Prostate gland (tissue), 2 donors: ENCODE measurements at regions not wholly inside any gene's neighbourhood (a gene's known extent, or its start where the extent isn't known, plus 50 kb on each side); places are given as distances from the start of the nearest gene placed in this dataset.

Experiments used
- DNase-seq: peaks from one replicate; pipeline ENCODE4 v3.0.0-alpha.2; 2019; ENCODE audit warnings: low spot score
- H3K27ac ChIP-seq, 2 donors: fragments of 200-600 bp; sonication (generic); 2 replicates each; pipeline ENCODE4 v1.5.1; 2017 to 2019
- H3K27me3 ChIP-seq: fragments of 200-600 bp; sonication (generic); replicated peaks from 2 replicates; pipeline ENCODE4 v1.5.1; 2019; ENCODE audit not compliant: insufficient read depth
- H3K36me3 ChIP-seq, 2 donors: fragments of 200-600 bp; sonication (generic); 1 replicate in 1 of 2; 2 replicates in 1 of 2; pipeline versions ENCODE4 v1.5.1 to v1.8.1; 2017 to 2019
- H3K4me1 ChIP-seq: fragments of 200-600 bp; sonication (generic); replicated peaks from 2 replicates; pipeline ENCODE4 v1.5.1; 2019
- H3K4me3 ChIP-seq, 2 donors: fragments of 200-600 bp; sonication (generic); 2 replicates each; pipeline ENCODE4 v1.5.1; 2017 to 2019
- H3K9me3 ChIP-seq: fragments of 200-600 bp; sonication (generic); 2 replicates; pipeline ENCODE4 v1.5.1; 2017
- POLR2A ChIP-seq: fragments of 450-650 bp; IDR thresholded peaks from one replicate; pipeline ENCODE4 v1.6.1; 2016; ENCODE audit warnings: antibody characterized with exemption, mild to moderate bottlenecking
- POLR2AphosphoS5 ChIP-seq: sonication (generic); formaldehyde crosslinking; IDR thresholded peaks from one replicate; pipeline ENCODE4 v1.6.1; 2017; ENCODE audit warnings: antibody characterized with exemption
- WGBS: methylation state at CpG from one replicate; pipeline ENCODE4 v1.1.5; 2018; 5-methylcytosine and 5-hydroxymethylcytosine counted together
- intact Hi-C: fragments of 100-400 bp; cut with DNase I; formaldehyde crosslinking; loops from one replicate; pipeline ENCODE4 v1.14.2; 2022
- TF ChIP-seq, protein P1 (sequence below), 4 experiments: fragments of 200-600 bp in 2 of 4; fragments of 450-650 bp in 2 of 4; sonication (generic) in 2 of 4; IDR thresholded peaks; 1 replicate in 3 of 4; 2 replicates in 1 of 4; pipeline ENCODE4 v1.5.1; 2016 to 2019; ENCODE audit warnings: antibody characterized with exemption in 4 of 4, mild to moderate bottlenecking in 2 of 4, moderate library complexity in 2 of 4

DNA sequence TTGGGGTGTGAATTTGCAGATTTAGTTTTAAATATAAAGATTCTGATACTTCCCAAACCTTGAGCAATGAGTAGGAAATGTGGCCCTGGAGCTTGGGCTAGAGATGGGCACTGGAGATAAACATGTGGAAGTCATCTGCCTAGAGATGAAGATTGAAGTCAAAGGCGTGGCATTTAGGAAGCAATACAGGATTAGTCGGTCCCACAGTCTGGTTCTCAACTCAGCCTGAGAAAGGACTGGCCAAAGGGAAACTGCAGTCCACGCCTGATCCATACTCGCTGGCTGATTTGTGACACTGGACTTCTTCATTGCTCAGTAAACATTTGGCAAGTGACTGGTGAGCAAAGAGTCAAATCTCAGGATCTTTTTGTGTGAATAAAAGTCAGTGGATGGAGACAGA lies 268.2 kb upstream of the ATP2B1 start:
- H3K4me3 ChIP-seq, result no peak overlapping the region
- no peak overlapping the region for H3K27ac ChIP-seq
- H3K27me3 ChIP-seq, result no peaks in the 10 kb centered on the region
- no peaks in the 10 kb centered on the region for H3K36me3 ChIP-seq
- intact Hi-C loops, result no loop called here
- WGBS, result 99% methylated on average over 4 of the region's 4 CpGs
- no peaks in the 10 kb centered on the region for H3K4me1 ChIP-seq
- no peak for TF ChIP-seq POLR2A
- TF ChIP-seq POLR2AphosphoS5, result no peak
- TF ChIP-seq, protein P1, sequence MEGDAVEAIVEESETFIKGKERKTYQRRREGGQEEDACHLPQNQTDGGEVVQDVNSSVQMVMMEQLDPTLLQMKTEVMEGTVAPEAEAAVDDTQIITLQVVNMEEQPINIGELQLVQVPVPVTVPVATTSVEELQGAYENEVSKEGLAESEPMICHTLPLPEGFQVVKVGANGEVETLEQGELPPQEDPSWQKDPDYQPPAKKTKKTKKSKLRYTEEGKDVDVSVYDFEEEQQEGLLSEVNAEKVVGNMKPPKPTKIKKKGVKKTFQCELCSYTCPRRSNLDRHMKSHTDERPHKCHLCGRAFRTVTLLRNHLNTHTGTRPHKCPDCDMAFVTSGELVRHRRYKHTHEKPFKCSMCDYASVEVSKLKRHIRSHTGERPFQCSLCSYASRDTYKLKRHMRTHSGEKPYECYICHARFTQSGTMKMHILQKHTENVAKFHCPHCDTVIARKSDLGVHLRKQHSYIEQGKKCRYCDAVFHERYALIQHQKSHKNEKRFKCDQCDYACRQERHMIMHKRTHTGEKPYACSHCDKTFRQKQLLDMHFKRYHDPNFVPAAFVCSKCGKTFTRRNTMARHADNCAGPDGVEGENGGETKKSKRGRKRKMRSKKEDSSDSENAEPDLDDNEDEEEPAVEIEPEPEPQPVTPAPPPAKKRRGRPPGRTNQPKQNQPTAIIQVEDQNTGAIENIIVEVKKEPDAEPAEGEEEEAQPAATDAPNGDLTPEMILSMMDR (IDR thresholded peaks at IDR 0.05), result no peak
- no peaks in the 10 kb centered on the region for H3K9me3 ChIP-seq
- DNase-seq, result no peak

DNA sequence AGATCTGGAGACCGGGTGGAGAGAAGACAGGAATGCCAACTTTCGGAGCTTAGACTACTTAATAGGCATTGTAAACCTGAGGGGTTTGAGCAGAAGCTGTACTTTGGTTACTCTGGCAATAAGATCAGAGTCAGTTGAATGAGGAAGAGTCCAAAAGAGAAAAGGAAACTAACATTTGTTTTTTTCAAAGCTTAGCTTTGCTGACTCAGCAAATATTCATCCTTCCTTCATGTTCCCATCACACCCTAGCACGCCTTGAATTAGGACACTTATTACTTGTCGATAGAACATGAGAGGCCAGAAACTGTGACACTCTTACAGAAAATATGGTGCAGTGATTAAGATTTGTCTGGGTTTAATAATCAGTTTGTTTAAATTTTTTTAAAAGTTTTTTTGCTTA lies 266.9 kb upstream of the ATP2B1 start:
- TF ChIP-seq POLR2A, result no peak
- TF ChIP-seq, protein P1 (IDR thresholded peaks at IDR 0.05), result no peak
- no peaks in the 10 kb centered on the region for H3K9me3 ChIP-seq
- H3K36me3 ChIP-seq, result no peaks in the 10 kb centered on the region
- intact Hi-C loops, result no loop called here
- no peak overlapping the region for H3K27ac ChIP-seq
- 84% methylated on average over 4 of the region's 4 CpGs for WGBS
- H3K27me3 ChIP-seq, result no peaks in the 10 kb centered on the region
- DNase-seq, result no peak
- H3K4me3 ChIP-seq, result no peak overlapping the region
- no peaks in the 10 kb centered on the region for H3K4me1 ChIP-seq

DNA sequence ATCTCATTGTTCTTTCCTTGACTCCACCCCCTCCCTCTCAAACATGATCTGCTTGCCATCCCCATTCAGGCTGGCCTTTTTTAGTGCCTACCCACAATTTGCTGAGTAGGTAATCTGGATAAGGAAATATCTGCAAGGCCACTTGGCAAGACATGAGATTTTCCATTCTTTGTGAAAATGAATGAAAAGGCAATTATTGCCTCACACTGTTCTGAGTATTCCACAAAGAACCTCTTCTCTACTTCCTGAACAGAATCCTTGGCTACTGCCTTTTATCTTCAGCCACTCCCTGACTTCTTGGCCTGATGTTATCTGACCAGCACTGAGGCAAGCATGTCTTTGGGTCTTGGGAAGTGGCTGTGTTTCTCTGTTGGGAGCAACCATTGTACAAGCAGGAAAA lies 263.2 kb upstream of the ATP2B1 start:
- no peaks in the 10 kb centered on the region for H3K27me3 ChIP-seq
- no peaks in the 10 kb centered on the region for H3K9me3 ChIP-seq
- no peak overlapping the region for H3K27ac ChIP-seq
- no peaks in the 10 kb centered on the region for H3K4me1 ChIP-seq
- TF ChIP-seq, protein P1 (IDR thresholded peaks at IDR 0.05), result no peak
- TF ChIP-seq POLR2A (no peak), POLR2AphosphoS5 (no peak)
- intact Hi-C loops, result no loop called here
- no peak overlapping the region for H3K4me3 ChIP-seq
- DNase-seq, result no peak
- no peaks in the 10 kb centered on the region for H3K36me3 ChIP-seq

DNA sequence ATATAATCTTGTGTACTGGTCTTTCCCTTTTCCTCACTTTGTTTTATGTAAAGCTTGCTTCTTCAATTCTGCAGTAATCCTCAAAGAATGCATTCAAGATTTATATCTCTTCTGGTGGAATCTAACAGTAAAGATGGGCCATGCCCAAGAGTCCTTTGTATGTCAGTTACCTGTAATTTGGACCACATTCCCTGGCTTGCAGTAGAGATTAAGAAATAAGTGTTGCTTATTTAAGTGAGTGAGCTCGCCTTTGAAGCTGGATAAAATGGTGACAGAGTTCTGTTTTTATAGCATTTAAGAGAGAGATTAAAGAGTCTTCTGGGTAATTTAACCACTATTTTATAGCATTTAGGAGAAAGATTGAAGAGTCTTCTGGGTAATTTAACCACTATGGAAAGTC lies 262.1 kb upstream of the ATP2B1 start:
- no peak overlapping the region for H3K4me3 ChIP-seq
- 64% methylated on average over 1 of the region's 1 CpG for WGBS
- intact Hi-C loops, result no loop called here

GRCh38 chr12:89969093-89969492 lies 260.5 kb upstream of the ATP2B1 start:
- TF ChIP-seq, protein P1 (IDR thresholded peaks at IDR 0.05), result no peak
- TF ChIP-seq POLR2A (no peak), POLR2AphosphoS5 (no peak)
- no peaks in the 10 kb centered on the region for H3K36me3 ChIP-seq
- no peak for DNase-seq
- no peaks in the 10 kb centered on the region for H3K9me3 ChIP-seq
- intact Hi-C loops, result no loop called here
- 74% methylated on average over 4 of the region's 4 CpGs for WGBS
- no peak overlapping the region for H3K4me3 ChIP-seq
- no peak overlapping the region for H3K27ac ChIP-seq
- H3K4me1 ChIP-seq, result no peaks in the 10 kb centered on the region
- no peaks in the 10 kb centered on the region for H3K27me3 ChIP-seq

More for the DNA sequence above, 262.1 kb upstream of the ATP2B1 start:
- no peak for DNase-seq
- TF ChIP-seq POLR2A (no peak), POLR2AphosphoS5 (no peak)
- TF ChIP-seq, protein P1 (IDR thresholded peaks at IDR 0.05), result no peak
- H3K9me3 ChIP-seq, result no peaks in the 10 kb centered on the region
- H3K27ac ChIP-seq, result no peak overlapping the region
- no peaks in the 10 kb centered on the region for H3K36me3 ChIP-seq
- no peaks in the 10 kb centered on the region for H3K4me1 ChIP-seq
- no peaks in the 10 kb centered on the region for H3K27me3 ChIP-seq
